Forelimb muscle (tissue), 1 donor: ENCODE measurements at regions not wholly inside any gene's neighbourhood (a gene's known extent, or its start where the extent isn't known, plus 50 kb on each side); places are given as distances from the start of the nearest gene placed in this dataset.

Source experiments
- DNase-seq: peaks from one replicate; pipeline ENCODE4 v3.0.0-alpha.2; 2013; ENCODE audit warnings: low read depth

GRCh38 chr1:4016351-4017130 is 116.5 kb upstream of the C1orf174 start:
- no peak for DNase-seq

- DNase-seq, result no peak
Observed at GRCh38 chr1:4017636-4018365, 117.7 kb upstream of the C1orf174 start.

GRCh38 chr1:4018466-4019146 is 118.5 kb upstream of the C1orf174 start:
- DNase-seq, result no peak

- DNase-seq, result no peak
Observed at GRCh38 chr1:4019147-4019521, 119.1 kb upstream of the C1orf174 start.

GRCh38 chr1:4019606-4020331 is 119.7 kb upstream of the C1orf174 start:
- no peak for DNase-seq

GRCh38 chr1:4020449-4020848 is 120.4 kb upstream of the C1orf174 start:
- DNase-seq, result no peak

- DNase-seq, result no peak
Observed at GRCh38 chr1:4021136-4021973, 121.3 kb upstream of the C1orf174 start.

- DNase-seq, result no peak
Observed at GRCh38 chr1:4021974-4022268, 121.8 kb upstream of the C1orf174 start.

- DNase-seq, result no peak
Observed at GRCh38 chr1:4022715-4023114, 122.6 kb upstream of the C1orf174 start.

- DNase-seq, result no peak
Observed at GRCh38 chr1:4023678-4024077, 123.6 kb upstream of the C1orf174 start.

- DNase-seq, result no peak
Observed at GRCh38 chr1:4024811-4025210, 124.7 kb upstream of the C1orf174 start.

- DNase-seq, result no peak
Observed at GRCh38 chr1:4025752-4026151, 125.7 kb upstream of the C1orf174 start.

GRCh38 chr1:4027008-4027407 is 126.9 kb upstream of the C1orf174 start:
- no peak for DNase-seq

GRCh38 chr1:4027492-4028138 is 127.5 kb upstream of the C1orf174 start:
- DNase-seq, result no peak

- DNase-seq, result no peak
Observed at GRCh38 chr1:4028139-4028501, 128.0 kb upstream of the C1orf174 start.

- DNase-seq, result no peak
Observed at GRCh38 chr1:4029376-4029775, 129.3 kb upstream of the C1orf174 start.

- DNase-seq, result no peak
Observed at GRCh38 chr1:4032571-4032970, 132.5 kb upstream of the C1orf174 start.

GRCh38 chr1:4033129-4033676 is 133.1 kb upstream of the C1orf174 start:
- no peak for DNase-seq

- no peak for DNase-seq
Observed at GRCh38 chr1:4033713-4034112, 133.6 kb upstream of the C1orf174 start.

GRCh38 chr1:4034318-4034887 is 134.3 kb upstream of the C1orf174 start:
- no peak for DNase-seq
